DOHH2 (cell line): ENCODE measurements at regions not wholly inside any gene's neighbourhood (a gene's known extent, or its start where the extent isn't known, plus 50 kb on each side); places are given as distances from the start of the nearest gene placed in this dataset.

Experiments
- EZH2phosphoT487 ChIP-seq: fragments of 200-600 bp; sonication (generic); IDR thresholded peaks from 2 replicates; pipeline ENCODE4 v1.6.1; 2017; ENCODE audit warnings: borderline replicate concordance, mild to moderate bottlenecking, antibody characterized with exemption, low read length, moderate library complexity, mixed read lengths
- TF ChIP-seq, protein P1 (sequence below): fragments of 200-600 bp; sonication (generic); IDR thresholded peaks from one replicate; pipeline ENCODE4 v1.5.1; 2014; ENCODE audit warnings: antibody characterized with exemption, mild to moderate bottlenecking, low read depth, low read length; ENCODE audit not compliant: poor library complexity, severe bottlenecking

DNA sequence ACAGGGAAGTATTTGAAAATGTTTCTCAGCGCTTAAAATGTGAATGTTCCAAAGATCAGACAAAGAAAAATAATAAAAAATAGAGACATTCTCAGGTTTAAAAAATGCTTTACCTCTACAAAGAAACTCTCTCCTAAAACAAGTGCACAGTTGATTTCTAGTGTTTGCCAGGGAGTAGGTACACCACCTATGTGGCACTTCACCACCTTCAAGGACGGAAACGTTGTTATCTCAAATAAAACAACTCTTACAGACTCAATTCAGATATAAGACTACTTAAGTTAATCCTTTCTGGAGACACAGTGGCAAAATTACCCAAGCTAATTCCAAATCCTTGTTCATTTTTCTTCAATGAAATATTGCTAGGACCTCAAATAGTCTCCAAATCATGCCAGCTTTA is 286.4 kb upstream of the ISL1 start:
- TF ChIP-seq, protein P1, sequence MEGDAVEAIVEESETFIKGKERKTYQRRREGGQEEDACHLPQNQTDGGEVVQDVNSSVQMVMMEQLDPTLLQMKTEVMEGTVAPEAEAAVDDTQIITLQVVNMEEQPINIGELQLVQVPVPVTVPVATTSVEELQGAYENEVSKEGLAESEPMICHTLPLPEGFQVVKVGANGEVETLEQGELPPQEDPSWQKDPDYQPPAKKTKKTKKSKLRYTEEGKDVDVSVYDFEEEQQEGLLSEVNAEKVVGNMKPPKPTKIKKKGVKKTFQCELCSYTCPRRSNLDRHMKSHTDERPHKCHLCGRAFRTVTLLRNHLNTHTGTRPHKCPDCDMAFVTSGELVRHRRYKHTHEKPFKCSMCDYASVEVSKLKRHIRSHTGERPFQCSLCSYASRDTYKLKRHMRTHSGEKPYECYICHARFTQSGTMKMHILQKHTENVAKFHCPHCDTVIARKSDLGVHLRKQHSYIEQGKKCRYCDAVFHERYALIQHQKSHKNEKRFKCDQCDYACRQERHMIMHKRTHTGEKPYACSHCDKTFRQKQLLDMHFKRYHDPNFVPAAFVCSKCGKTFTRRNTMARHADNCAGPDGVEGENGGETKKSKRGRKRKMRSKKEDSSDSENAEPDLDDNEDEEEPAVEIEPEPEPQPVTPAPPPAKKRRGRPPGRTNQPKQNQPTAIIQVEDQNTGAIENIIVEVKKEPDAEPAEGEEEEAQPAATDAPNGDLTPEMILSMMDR, result no peak
- no peak for TF ChIP-seq EZH2phosphoT487
